Uterus (tissue), 2 donors: ENCODE measurements at regions not wholly inside any gene's neighbourhood (a gene's known extent, or its start where the extent isn't known, plus 50 kb on each side); places are given as distances from the start of the nearest gene placed in this dataset.

ENCODE experiments used
- CTCF ChIP-seq, 4 experiments: fragments of 200-600 bp in 2 of 4; fragments of 450-650 bp in 2 of 4; sonication (generic) in 2 of 4; IDR thresholded peaks; one replicate each; pipeline ENCODE4 v1.5.1; 2016 to 2019; ENCODE audit warnings: antibody characterized with exemption in 4 of 4, mild to moderate bottlenecking in 2 of 4, moderate library complexity in 1 of 4
- POLR2A ChIP-seq, 2 donors: fragments of 450-650 bp; IDR thresholded peaks; one replicate each; pipeline ENCODE4 v1.6.1; 2016; ENCODE audit warnings: antibody characterized with exemption in 2 of 2, mild to moderate bottlenecking in 1 of 2, moderate library complexity in 1 of 2

GRCh38 chr5:6823996-6824395 is 110.8 kb downstream of the TENT4A start:
- no peak for TF ChIP-seq CTCF (IDR thresholded peaks at IDR 0.05)
- no peak for TF ChIP-seq POLR2A (IDR thresholded peaks at IDR 0.05)
